H54 (cell line): ENCODE measurements at regions not wholly inside any gene's neighbourhood (a gene's known extent, or its start where the extent isn't known, plus 50 kb on each side); places are given as distances from the start of the nearest gene placed in this dataset.

Experiments used
- DNase-seq: peaks from one replicate; pipeline ENCODE4 v3.0.0; 2011; ENCODE audit warnings: low spot score, mixed read lengths; ENCODE audit not compliant: insufficient read length
- FAIRE-seq: peaks from 3 replicates; lab custom pipeline; 2011; peaks lifted over from hg19 to GRCh38; lab: Jason Lieb, UNC
- POLR2A ChIP-seq: IDR thresholded peaks from 2 replicates; pipeline ENCODE4 v1.6.1; 2011; ENCODE audit warnings: low read depth, mild to moderate bottlenecking, low read length

DNA sequence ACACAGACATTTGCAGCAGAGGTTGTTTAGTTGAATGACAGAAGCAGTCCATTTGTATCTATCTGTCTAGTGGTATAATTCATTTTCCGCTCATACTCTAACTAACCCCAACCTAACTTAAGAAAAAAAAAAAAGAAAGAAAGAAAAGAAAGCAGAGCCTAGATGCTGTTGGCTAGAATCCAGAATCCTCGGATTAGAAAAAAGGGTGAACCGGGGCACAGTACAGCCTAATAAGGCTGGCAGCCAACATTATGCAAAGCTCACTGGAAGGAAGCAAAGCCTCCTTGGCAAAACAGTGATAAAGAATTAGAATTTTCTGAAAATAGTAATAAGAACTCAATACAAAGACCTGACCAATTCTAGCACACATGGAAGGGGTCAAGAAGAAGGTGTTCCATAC, 640.8 kb downstream of the TUSC7 start:
- DNase-seq (no peak), FAIRE-seq (no peak)
- no peak for TF ChIP-seq POLR2A

DNA sequence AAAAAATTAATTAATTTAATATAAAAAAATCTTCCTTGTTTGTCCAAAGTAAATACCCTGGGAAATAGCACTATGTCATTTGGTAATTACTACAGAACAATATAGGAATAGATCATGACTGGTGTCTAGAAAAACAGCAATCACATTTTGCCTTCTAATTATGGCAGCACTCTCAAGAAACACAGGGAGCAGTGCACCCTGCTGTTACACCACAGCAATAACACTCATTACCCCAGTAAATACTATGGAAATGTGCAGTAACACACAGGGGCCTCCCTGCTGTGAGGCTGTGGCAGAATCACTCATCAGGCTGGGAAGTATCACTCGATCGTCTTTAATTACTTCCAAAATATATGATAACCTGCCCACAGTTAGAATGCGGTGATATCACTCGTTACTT, 646.0 kb downstream of the TUSC7 start:
- no peak for TF ChIP-seq POLR2A
- DNase-seq, result no peak
- FAIRE-seq, result no peak

DNA sequence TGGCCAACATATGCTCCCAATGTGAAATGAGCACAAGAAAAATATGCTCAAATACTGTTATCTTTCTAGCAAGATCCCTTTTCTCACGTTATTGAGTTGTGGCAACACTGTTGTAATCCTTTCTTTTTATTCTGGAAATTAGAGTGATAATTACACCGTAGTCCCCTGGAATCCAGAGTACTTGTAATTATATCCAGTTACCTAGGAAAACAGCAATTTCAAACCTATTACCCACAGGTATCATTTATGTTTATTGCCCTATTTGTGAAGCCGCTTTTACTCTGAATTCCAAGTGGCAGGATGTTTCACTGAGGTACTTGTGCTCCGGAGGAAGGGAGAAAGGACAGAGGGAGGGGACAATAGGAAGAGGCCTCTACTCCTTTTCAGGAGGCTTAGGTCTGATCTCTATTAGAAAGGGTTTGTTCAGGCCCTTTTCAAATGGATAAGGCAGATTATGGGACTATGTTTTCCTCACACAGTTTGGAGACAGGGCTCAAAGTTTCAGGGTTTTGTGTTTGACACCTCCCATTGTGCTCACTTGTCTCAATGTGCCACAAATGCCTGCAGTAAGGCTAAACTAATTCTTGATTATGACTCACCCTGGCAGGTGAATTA, 646.6 kb downstream of the TUSC7 start:
- no peak for TF ChIP-seq POLR2A
- FAIRE-seq, result no peak
- DNase-seq, result no peak

DNA sequence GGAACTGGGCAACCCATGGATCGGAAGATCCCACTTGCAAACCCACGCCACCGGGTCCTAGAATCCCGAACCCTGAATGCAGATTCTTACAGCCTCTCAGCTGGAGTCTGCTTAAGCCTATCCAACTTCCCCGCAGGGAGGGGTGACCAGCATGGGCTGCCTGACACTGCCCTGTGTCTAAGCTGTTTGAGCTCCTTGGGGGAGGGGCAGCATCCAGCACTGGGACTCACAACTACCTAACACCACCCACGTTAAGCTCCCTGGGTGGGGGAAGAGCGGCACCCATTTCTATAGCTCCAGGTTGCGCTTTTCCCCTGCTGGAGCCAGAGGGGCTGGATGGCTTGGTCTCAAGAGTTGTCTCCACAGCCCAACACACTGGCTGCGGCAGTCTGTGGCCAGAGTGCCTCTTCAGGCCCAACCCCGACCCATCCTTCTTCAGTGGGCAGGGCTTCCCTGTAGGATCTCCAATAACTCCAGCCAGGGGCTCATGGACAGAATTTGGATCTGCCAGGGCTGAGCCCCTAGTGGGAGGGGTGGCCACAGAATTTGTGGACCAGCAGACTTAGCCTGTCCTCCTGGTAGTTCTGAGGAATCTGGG, 649.2 kb downstream of the TUSC7 start:
- TF ChIP-seq POLR2A, result no peak
- DNase-seq (no peak), FAIRE-seq (no peak)

GRCh38 chr3:117366574-117366973, 657.0 kb downstream of the TUSC7 start:
- DNase-seq (no peak), FAIRE-seq (no peak)
- no peak for TF ChIP-seq POLR2A

DNA sequence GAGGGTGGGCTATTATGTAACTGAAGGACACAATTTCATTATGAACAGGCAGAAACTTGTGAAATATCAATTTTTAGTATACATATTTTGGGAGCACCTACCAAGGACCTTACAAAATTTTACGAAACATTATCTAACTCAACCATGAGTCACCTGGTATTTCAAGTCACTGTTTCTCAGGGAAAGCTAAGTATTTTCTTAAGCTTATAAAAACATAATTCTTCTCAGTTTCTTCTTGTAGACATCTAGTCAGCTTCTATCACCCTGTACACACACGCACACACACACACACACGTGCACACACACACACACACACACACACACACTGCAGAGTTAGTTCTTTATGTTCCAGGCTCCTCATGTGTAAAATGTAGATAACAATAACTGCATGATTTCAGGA, 658.3 kb downstream of the TUSC7 start:
- DNase-seq, result no peak
- no peak for FAIRE-seq

GRCh38 chr3:117380631-117381030, 671.1 kb downstream of the TUSC7 start:
- TF ChIP-seq POLR2A, result no peak
- DNase-seq (no peak), FAIRE-seq (no peak)

More for the DNA sequence above, 658.3 kb downstream of the TUSC7 start:
- TF ChIP-seq POLR2A, result no peak

DNA sequence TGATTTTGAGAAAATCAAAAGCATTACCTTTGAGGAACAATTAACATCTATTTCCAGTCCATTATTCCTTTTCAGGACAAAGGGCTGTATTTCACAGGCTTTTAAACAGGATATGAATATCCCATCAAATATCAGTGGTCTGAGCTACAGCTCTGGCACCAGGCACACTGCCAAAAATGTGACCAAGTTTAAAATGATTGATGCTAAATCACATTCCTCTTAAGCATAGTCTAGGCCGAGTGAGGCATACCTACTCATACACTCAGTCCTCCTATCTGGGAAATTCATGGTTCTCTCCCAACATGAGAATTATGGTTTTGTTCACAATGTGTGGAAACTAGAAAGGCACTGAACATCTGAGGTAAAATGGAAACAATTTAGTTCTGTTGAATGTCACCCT, 683.5 kb downstream of the TUSC7 start:
- FAIRE-seq, result no peak
- TF ChIP-seq POLR2A, result no peak
- DNase-seq, result no peak

DNA sequence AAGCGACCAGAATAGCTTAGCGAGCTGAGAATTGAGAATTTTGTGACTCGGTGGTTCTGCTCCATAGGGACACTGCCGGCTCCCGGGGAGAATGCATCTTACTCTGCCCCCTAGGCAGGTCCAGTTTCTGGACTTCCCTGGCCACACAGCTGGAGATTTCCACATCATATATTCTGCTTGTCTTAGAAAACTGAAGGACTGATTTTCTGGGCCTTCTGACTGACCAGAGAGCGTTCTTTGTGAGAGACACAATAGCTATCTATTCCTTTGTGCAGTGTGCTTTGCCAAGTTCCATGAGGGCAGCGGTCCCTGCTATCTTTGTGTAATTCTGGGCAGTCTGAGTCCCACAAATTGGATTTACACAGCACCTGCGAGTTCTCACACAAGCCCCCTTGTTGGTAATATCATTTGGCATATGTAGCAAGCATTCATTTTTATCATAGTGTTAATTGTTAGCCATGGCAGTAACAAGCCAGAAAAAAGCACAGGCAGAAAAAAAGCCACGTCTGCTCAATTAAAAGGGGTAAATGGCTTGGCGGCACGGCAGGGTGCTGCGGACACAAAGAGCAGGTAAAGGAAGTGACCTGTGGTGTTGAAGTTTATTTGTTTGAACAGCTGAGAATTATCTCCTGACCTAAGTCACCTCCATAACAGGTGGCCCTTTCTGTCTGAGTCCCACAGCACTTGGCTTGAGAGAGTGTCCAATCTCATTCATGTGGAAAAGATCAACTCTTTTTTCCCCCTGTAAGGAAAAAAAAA, 688.7 kb downstream of the TUSC7 start:
- TF ChIP-seq POLR2A, result no peak
- DNase-seq (no peak), FAIRE-seq (no peak)

GRCh38 chr3:117399311-117400078, 689.9 kb downstream of the TUSC7 start:
- TF ChIP-seq POLR2A, result no peak
- FAIRE-seq (no peak), DNase-seq (no peak)

GRCh38 chr3:117400303-117400702, 690.7 kb downstream of the TUSC7 start:
- no peak for FAIRE-seq
- no peak for DNase-seq
- no peak for TF ChIP-seq POLR2A

GRCh38 chr3:117404141-117404540, 694.6 kb downstream of the TUSC7 start:
- no peak for FAIRE-seq

DNA sequence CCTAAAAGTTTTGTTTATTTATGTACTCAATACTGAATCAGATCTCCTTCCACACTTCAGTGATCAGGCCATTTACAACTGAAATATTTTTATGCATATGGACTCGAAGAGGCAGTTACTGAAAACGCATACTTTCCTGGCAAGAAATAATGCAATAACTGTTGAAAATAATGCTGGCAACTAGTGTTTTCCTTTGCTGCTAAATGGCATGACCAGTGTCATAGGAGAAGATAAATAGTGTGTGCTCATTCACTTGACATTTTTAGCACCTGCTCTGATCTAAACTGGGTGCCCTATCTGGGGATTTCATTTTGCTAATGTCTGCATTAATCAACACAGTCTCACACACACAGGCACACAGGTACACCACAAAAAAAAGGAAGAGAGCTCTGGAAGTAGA, 695.2 kb downstream of the TUSC7 start:
- no peak for FAIRE-seq
- no peak for TF ChIP-seq POLR2A
- no peak for DNase-seq

More at GRCh38 chr3:117404141-117404540, 694.6 kb downstream of the TUSC7 start:
- TF ChIP-seq POLR2A, result no peak
- DNase-seq, result no peak

DNA sequence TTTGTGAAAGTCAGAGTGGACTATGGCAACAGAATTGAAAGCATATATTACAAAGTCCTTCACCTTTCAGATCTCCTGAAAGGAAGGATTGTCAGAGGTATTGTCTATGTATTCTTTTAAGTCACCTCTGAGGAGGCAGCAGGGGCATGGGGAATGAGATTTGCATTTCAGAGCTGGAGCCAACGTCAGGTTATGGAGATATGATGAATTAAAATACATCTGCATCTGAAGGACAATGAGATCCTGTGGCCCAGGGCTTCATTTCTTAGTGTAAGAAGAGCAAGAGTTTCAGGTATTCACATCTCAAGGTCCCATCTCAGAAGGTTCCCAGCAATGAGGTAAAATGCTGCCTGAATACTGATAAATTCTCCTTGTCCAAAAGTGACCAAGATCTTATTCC, 695.8 kb downstream of the TUSC7 start:
- FAIRE-seq, result no peak
- DNase-seq, result no peak
- no peak for TF ChIP-seq POLR2A
